H1 (cell line): ENCODE measurements at regions not wholly inside any gene's neighbourhood (a gene's known extent, or its start where the extent isn't known, plus 50 kb on each side); places are given as distances from the start of the nearest gene placed in this dataset.

ENCODE experiments used
- CTCF ChIA-PET: fragments of 300-600 bp; sonication (Branson Sonifier 250); formaldehyde crosslinking; loops from one replicate; lab custom pipeline; 2021; ENCODE audit not compliant: partially characterized antibody; lab: Charles Lee
- POLR2A ChIA-PET: fragments of 300-600 bp; sonication (Branson Sonifier 250); formaldehyde crosslinking; loops from one replicate; lab custom pipeline; 2021; ENCODE audit warnings: inconsistent platforms; ENCODE audit not compliant: partially characterized antibody; lab: Charles Lee
- DNase-seq, 2 experiments: peaks; one replicate each; pipeline versions ENCODE4 v3.0.0 to v3.0.0-alpha.2; 2010 to 2022; ENCODE audit warnings: low spot score in 2 of 2, low read depth in 1 of 2, mixed read lengths in 1 of 2
- FAIRE-seq: peaks from 2 replicates; lab custom pipeline; 2011; peaks lifted over from hg19 to GRCh38; lab: Jason Lieb, UNC
- H2AFZ ChIP-seq: 2 replicates; pipeline ENCODE4 v1.8.1; 2012; ENCODE audit warnings: low read length, inconsistent platforms
- H2AK5ac ChIP-seq: 2 replicates; pipeline ENCODE4 v1.6.1; 2013; ENCODE audit warnings: low read depth, low read length
- H2BK120ac ChIP-seq: replicated peaks from 2 replicates; pipeline ENCODE3; 2013; ENCODE audit warnings: low read depth, low read length, inconsistent platforms
- H2BK12ac ChIP-seq: 2 replicates; pipeline ENCODE4 v1.6.1; 2013; ENCODE audit warnings: low read depth, low read length
- H2BK15ac ChIP-seq: 2 replicates; pipeline ENCODE4 v1.6.1; 2013; ENCODE audit warnings: low read length
- H2BK20ac ChIP-seq: 2 replicates; pipeline ENCODE4 v1.6.1; 2013; ENCODE audit warnings: low read length
- H2BK5ac ChIP-seq: 2 replicates; pipeline ENCODE4 v1.6.1; 2013; ENCODE audit warnings: low read depth, low read length
- H3K14ac ChIP-seq: 2 replicates; pipeline ENCODE4 v1.6.1; 2013; ENCODE audit warnings: inconsistent platforms; ENCODE audit not compliant: insufficient read length
- H3K18ac ChIP-seq: 2 replicates; pipeline ENCODE4 v1.6.1; 2013; ENCODE audit warnings: low read length; ENCODE audit errors: extremely low read depth
- H3K23ac ChIP-seq: 2 replicates; pipeline ENCODE4 v1.6.1; 2013; ENCODE audit warnings: inconsistent platforms; ENCODE audit not compliant: insufficient read length
- H3K23me2 ChIP-seq: 2 replicates; pipeline ENCODE4 v1.6.1; 2013; ENCODE audit warnings: low read depth, low read length
- H3K27ac ChIP-seq: 2 replicates; pipeline ENCODE4 v1.6.1; 2011; ENCODE audit warnings: low read depth, low read length, inconsistent platforms
- H3K27me3 ChIP-seq, 4 experiments: replicated peaks in 1 of 4; 1 replicate in 1 of 4; 2 replicates in 3 of 4; pipeline versions ENCODE4 v1.6.1 to v1.8.1; 2011 to 2013; ENCODE audit warnings: low read length in 3 of 4, mild to moderate bottlenecking in 3 of 4, inconsistent platforms in 2 of 4, mixed read lengths in 2 of 4, moderate library complexity in 1 of 4; ENCODE audit not compliant: control insufficient read depth in 3 of 4, insufficient read depth in 3 of 4; ENCODE audit errors: extremely low read depth in 1 of 4
- H3K36me3 ChIP-seq, 4 experiments: 2 replicates each; pipeline versions ENCODE4 v1.6.1 to v1.8.1; 2011 to 2013; ENCODE audit warnings: mild to moderate bottlenecking in 4 of 4, low read length in 3 of 4, moderate library complexity in 2 of 4, control low read depth in 1 of 4, inconsistent platforms in 1 of 4; ENCODE audit not compliant: insufficient read depth in 4 of 4, control insufficient read depth in 2 of 4
- H3K4ac ChIP-seq: replicated peaks from 2 replicates; pipeline ENCODE3; 2013; ENCODE audit warnings: low read length, low read depth, mixed read lengths, inconsistent platforms; ENCODE audit not compliant: insufficient read length
- H3K4me1 ChIP-seq, 4 experiments: replicated peaks in 1 of 4; 1 replicate in 1 of 4; 2 replicates in 3 of 4; pipeline versions ENCODE4 v1.6.1 to v1.8.1; 2011 to 2013; ENCODE audit warnings: low read length in 3 of 4, inconsistent platforms in 2 of 4, mixed read lengths in 1 of 4; ENCODE audit not compliant: insufficient read depth in 4 of 4, control insufficient read depth in 3 of 4
- H3K4me2 ChIP-seq, 2 experiments: 2 replicates each; pipeline versions ENCODE4 v1.6.1 to v1.8.1; 2011 to 2013; ENCODE audit warnings: low read depth in 2 of 2, low read length in 2 of 2, control low read depth in 1 of 2, inconsistent platforms in 1 of 2, mild to moderate bottlenecking in 1 of 2; ENCODE audit not compliant: insufficient read depth in 1 of 2
- H3K4me3 ChIP-seq, 4 experiments: fragments of 200-600, 300-600 bp in 1 of 4; sonication (generic), shearing (Covaris generic), sonication (Bioruptor Twin) in 1 of 4; 2 replicates each; pipeline versions ENCODE4 v1.5.1 to v1.8.1; 2011 to 2016; ENCODE audit warnings: low read length in 4 of 4, low read depth in 3 of 4, control low read depth in 2 of 4, inconsistent platforms in 2 of 4, mild to moderate bottlenecking in 2 of 4, mixed read lengths in 1 of 4, moderate library complexity in 1 of 4; ENCODE audit not compliant: insufficient read depth in 2 of 4; ENCODE audit errors: extremely low read depth in 1 of 4
- H3K56ac ChIP-seq: replicated peaks from 2 replicates; pipeline ENCODE3; 2013; ENCODE audit warnings: low read depth, mild to moderate bottlenecking, mixed read lengths, low read length, inconsistent platforms; ENCODE audit not compliant: insufficient read length
- H3K79me1 ChIP-seq: 2 replicates; pipeline ENCODE4 v1.6.1; 2013; ENCODE audit warnings: low read depth, low read length, control low read depth
- H3K79me2 ChIP-seq, 2 experiments: 2 replicates each; pipeline versions ENCODE4 v1.6.1 to v1.8.1; 2012 to 2013; ENCODE audit warnings: low read length in 2 of 2, mild to moderate bottlenecking in 2 of 2, inconsistent platforms in 1 of 2; ENCODE audit not compliant: insufficient read depth in 2 of 2, control insufficient read depth in 1 of 2
- H3K9ac ChIP-seq, 4 experiments: replicated peaks in 1 of 4; 1 replicate in 1 of 4; 2 replicates in 3 of 4; pipeline versions ENCODE4 v1.6.1 to v1.8.1; 2011 to 2013; ENCODE audit warnings: low read depth in 3 of 4, low read length in 3 of 4, control low read depth in 2 of 4, mild to moderate bottlenecking in 2 of 4, moderate library complexity in 2 of 4, inconsistent platforms in 1 of 4; ENCODE audit errors: extremely low read depth in 1 of 4
- H3K9me3 ChIP-seq, 2 experiments: 2 replicates each; pipeline versions ENCODE4 v1.6.1 to v1.8.1; 2012 to 2013; ENCODE audit warnings: mild to moderate bottlenecking in 2 of 2, moderate library complexity in 2 of 2, control low read depth in 1 of 2, inconsistent platforms in 1 of 2, low read depth in 1 of 2, low read length in 1 of 2, mixed read lengths in 1 of 2; ENCODE audit not compliant: insufficient read depth in 2 of 2
- H4K20me1 ChIP-seq, 2 experiments: replicated peaks in 1 of 2; 2 replicates each; pipeline versions ENCODE3 to v1.8.1; 2011 to 2013; ENCODE audit warnings: inconsistent platforms in 2 of 2, low read length in 2 of 2, mild to moderate bottlenecking in 1 of 2; ENCODE audit not compliant: insufficient read depth in 2 of 2, control insufficient read depth in 1 of 2
- H4K5ac ChIP-seq: 2 replicates; pipeline ENCODE4 v1.6.1; 2013; ENCODE audit warnings: low read length, low read depth, mixed read lengths, inconsistent platforms; ENCODE audit not compliant: insufficient read length
- H4K8ac ChIP-seq: 2 replicates; pipeline ENCODE4 v1.8.0; 2013; ENCODE audit warnings: mild to moderate bottlenecking, moderate library complexity, low read length, inconsistent platforms; ENCODE audit not compliant: insufficient read depth; ENCODE audit errors: extremely low read depth
- H4K91ac ChIP-seq: replicated peaks from 2 replicates; pipeline ENCODE3; 2013; ENCODE audit warnings: low read length, mixed read lengths, inconsistent platforms; ENCODE audit not compliant: insufficient read length
- CBX8 ChIP-seq: fragments of 300-800, 300-1000 bp; sonication (generic); IDR thresholded peaks from 2 replicates; pipeline ENCODE4 v1.7.1; 2016; ENCODE audit warnings: low read depth, low read length, borderline replicate concordance
- CHD2 ChIP-seq: IDR thresholded peaks from 2 replicates; pipeline ENCODE4 v1.6.1; 2012; ENCODE audit warnings: low read length, improper control_type of control experiment
- CREB1 ChIP-seq: IDR thresholded peaks from 2 replicates; pipeline ENCODE4 v1.6.1; 2012; ENCODE audit warnings: inconsistent platforms
- E2F6 ChIP-seq: IDR thresholded peaks from 2 replicates; pipeline ENCODE4 v1.6.1; 2012; ENCODE audit warnings: inconsistent platforms
- EP300 ChIP-seq, 2 experiments: IDR thresholded peaks; 1 replicate in 1 of 2; 2 replicates in 1 of 2; pipeline ENCODE4 v1.6.1; 2011 to 2012; ENCODE audit warnings: low read depth in 2 of 2, low read length in 2 of 2, mild to moderate bottlenecking in 2 of 2, borderline replicate concordance in 1 of 2, inconsistent platforms in 1 of 2, moderate library complexity in 1 of 2
- GTF2F1 ChIP-seq: IDR thresholded peaks from 2 replicates; pipeline ENCODE4 v1.6.1; 2012; ENCODE audit warnings: low read depth, low read length, improper control_type of control experiment, borderline replicate concordance
- JUN ChIP-seq: IDR thresholded peaks from 2 replicates; pipeline ENCODE4 v1.6.1; 2011; ENCODE audit warnings: low read depth, mild to moderate bottlenecking, improper control_type of control experiment, low read length
- KDM1A ChIP-seq: fragments of 200-600, 300-600 bp; sonication (generic); IDR thresholded peaks from 2 replicates; pipeline ENCODE4 v1.7.1; 2016; ENCODE audit warnings: mild to moderate bottlenecking, low read length, borderline replicate concordance
- NANOG ChIP-seq: IDR thresholded peaks from 2 replicates; pipeline ENCODE4 v1.6.1; 2011; ENCODE audit warnings: low read length, low read depth, mild to moderate bottlenecking, inconsistent platforms; ENCODE audit not compliant: insufficient read depth, poor library complexity, severe bottlenecking
- POU5F1 ChIP-seq: IDR thresholded peaks from 2 replicates; pipeline ENCODE4 v1.6.1; 2011; ENCODE audit warnings: low read depth, mild to moderate bottlenecking, low read length, moderate library complexity
- RBBP5 ChIP-seq: IDR thresholded peaks from 2 replicates; pipeline ENCODE4 v1.7.1; 2012; ENCODE audit warnings: low read depth, mild to moderate bottlenecking, inconsistent platforms, low read length, moderate library complexity, borderline replicate concordance
- RNF2 ChIP-seq: fragments of 200-900, 300-1000 bp; sonication (generic); IDR thresholded peaks from 2 replicates; pipeline ENCODE4 v1.7.1; 2016; ENCODE audit warnings: borderline replicate concordance, low read depth, mild to moderate bottlenecking, antibody characterized with exemption, low read length; ENCODE audit not compliant: poor library complexity, severe bottlenecking; ENCODE audit errors: missing control alignments
- TAF1 ChIP-seq: IDR thresholded peaks from 2 replicates; pipeline ENCODE4 v1.6.1; 2011; ENCODE audit warnings: mild to moderate bottlenecking, low read depth, low read length
- TCF12 ChIP-seq: IDR thresholded peaks from 2 replicates; pipeline ENCODE4 v1.6.1; 2011; ENCODE audit warnings: low read depth, mild to moderate bottlenecking, low read length
- WGBS, 2 experiments: shearing (Covaris generic) in 1 of 2; methylation state at CpG; one replicate each; pipeline versions ENCODE4 v1.1.6 to v1.1.7; 2013 to 2015; ENCODE audit warnings: low lambda C conversion rate in 2 of 2, mixed read lengths in 2 of 2, inconsistent platforms in 1 of 2, low coverage in 1 of 2, missing lambda C conversion rate in 1 of 2; ENCODE audit not compliant: insufficient replicate concordance in 2 of 2, insufficient coverage in 1 of 2, insufficient read length in 1 of 2; ENCODE audit errors: extremely low coverage in 1 of 2, missing lambda C conversion rate in 1 of 2; 5-methylcytosine and 5-hydroxymethylcytosine counted together

- DNase-seq (no peak), FAIRE-seq (no peak)
- no peak overlapping the region for H3K4me3 ChIP-seq
- WGBS, 2 experiments: 89% methylated on average over 7 of the region's 7 CpGs; no CpG with 5 or more reads in 1 of the 2 experiments
- no peak overlapping the region for H2BK12ac ChIP-seq
- no peak overlapping the region for H2BK5ac ChIP-seq
- H4K8ac ChIP-seq: no peak overlapping the region
- no peak overlapping the region for H3K4me2 ChIP-seq
- no peaks in the 10 kb centered on the region for H3K4me1 ChIP-seq
- H3K9ac ChIP-seq: no peak overlapping the region
- no peaks in the 10 kb centered on the region for H3K23me2 ChIP-seq
- no peak overlapping the region; the same call in 1 of the 2 replicates for H2AFZ ChIP-seq
- H3K14ac ChIP-seq: no peak overlapping the region
- no peak overlapping the region for H3K18ac ChIP-seq
- H3K27me3 ChIP-seq: no peaks in the 10 kb centered on the region
- no peak overlapping the region for H2BK120ac ChIP-seq
- ChIA-PET POLR2A (no interaction called here), CTCF (interaction anchor here (0.5 to 1.1 kb wide), 2 partner anchors 15 to 521 kb away, joined by 3 read pairs; no protein-coding TSS in a partner anchor)
- no peak overlapping the region for H3K23ac ChIP-seq
- H4K5ac ChIP-seq: no peak overlapping the region
- H2BK15ac ChIP-seq: no peak overlapping the region
- H4K91ac ChIP-seq: no peak overlapping the region
- no peaks in the 10 kb centered on the region for H3K36me3 ChIP-seq
- no peak overlapping the region for H3K56ac ChIP-seq
- H3K9me3 ChIP-seq: peaks cover 0 to 7% of the 10 kb centered on the region in 2 experiments; a peak in 2 of 4 replicates
- H4K20me1 ChIP-seq: no peaks in the 10 kb centered on the region
- H3K79me2 ChIP-seq: no peaks in the 10 kb centered on the region
- no peak overlapping the region; the same call in 1 of the 2 replicates for H2BK20ac ChIP-seq
- H2AK5ac ChIP-seq: no peak overlapping the region
- no peak overlapping the region for H3K27ac ChIP-seq
- H3K79me1 ChIP-seq: no peaks in the 10 kb centered on the region
- H3K4ac ChIP-seq: no peak overlapping the region
- TF ChIP-seq KDM1A (no peak), CBX8 (no peak), NANOG (no peak), RNF2 (no peak), JUN (no peak), CREB1 (no peak), EP300 (IDR thresholded peaks at IDR 0.05; ENCODE audit: borderline replicate concordance in 1 of 2, low read depth in 2 of 2, low read length in 2 of 2) (no peak), RBBP5 (no peak), POU5F1 (no peak), GTF2F1 (no peak), E2F6 (no peak), CHD2 (no peak), TAF1 (no peak), TCF12 (no peak)
Measured at GRCh38 chr14:84303140-84303539, 1226.8 kb upstream of the FLRT2 start.
